ENCODE measurements at regions not wholly inside any gene's neighbourhood (a gene's known extent, or its start where the extent isn't known, plus 50 kb on each side); places are given as distances from the start of the nearest gene placed in this dataset.

DNA sequence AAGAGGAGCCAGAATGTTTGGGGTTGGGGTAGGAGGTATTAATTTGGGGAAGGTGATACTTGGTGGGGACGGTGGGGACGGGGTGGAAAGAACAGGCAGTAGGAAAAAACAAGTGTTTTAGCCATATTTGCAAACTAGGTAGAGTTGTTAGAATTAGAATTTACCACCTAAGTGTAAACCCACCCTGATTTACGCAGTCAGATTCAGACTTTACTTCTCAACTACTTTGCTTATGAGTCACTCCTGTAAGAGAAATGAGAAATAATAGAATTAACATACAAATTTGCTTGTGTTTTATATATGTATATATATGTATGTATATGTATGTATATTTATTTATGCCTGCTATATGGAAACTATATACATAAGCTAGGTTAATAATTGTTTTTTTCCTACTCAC is 1168.2 kb upstream of the ZEB2 start:
- TF ChIP-seq, protein P1, sequence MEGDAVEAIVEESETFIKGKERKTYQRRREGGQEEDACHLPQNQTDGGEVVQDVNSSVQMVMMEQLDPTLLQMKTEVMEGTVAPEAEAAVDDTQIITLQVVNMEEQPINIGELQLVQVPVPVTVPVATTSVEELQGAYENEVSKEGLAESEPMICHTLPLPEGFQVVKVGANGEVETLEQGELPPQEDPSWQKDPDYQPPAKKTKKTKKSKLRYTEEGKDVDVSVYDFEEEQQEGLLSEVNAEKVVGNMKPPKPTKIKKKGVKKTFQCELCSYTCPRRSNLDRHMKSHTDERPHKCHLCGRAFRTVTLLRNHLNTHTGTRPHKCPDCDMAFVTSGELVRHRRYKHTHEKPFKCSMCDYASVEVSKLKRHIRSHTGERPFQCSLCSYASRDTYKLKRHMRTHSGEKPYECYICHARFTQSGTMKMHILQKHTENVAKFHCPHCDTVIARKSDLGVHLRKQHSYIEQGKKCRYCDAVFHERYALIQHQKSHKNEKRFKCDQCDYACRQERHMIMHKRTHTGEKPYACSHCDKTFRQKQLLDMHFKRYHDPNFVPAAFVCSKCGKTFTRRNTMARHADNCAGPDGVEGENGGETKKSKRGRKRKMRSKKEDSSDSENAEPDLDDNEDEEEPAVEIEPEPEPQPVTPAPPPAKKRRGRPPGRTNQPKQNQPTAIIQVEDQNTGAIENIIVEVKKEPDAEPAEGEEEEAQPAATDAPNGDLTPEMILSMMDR (IDR thresholded peaks at IDR 0.05): no peak
- TF ChIP-seq POLR2AphosphoS5 (IDR thresholded peaks at IDR 0.05): no peak
